ENCODE measurements at regions not wholly inside any gene's neighbourhood (a gene's known extent, or its start where the extent isn't known, plus 50 kb on each side); places are given as distances from the start of the nearest gene placed in this dataset.

DNA sequence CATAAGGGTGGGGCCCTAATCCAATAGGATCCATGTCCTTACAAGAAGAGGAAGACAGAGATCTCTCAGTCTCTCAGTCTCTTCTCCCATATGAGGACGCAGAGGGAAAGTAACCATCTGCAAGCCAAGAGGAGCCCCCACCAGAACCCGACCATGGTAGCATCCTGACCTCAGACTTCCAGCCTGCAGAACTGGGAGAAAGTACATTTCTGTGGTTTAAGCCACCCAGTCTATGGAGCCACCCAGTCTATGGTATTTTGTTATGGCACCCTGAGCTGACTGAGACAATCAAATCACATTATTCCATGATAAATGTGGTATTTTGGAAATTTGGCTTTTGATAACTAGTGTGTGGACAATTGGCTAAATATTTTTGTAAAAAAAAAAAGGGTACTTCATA, 101.5 kb upstream of the TMC3 start:
- Mint-ChIP-seq H3K36me3 (ENCODE audit: insufficient read depth) (no peaks in the 10 kb centered on the region), H3K9me3 (ENCODE audit: low read depth) (no peaks in the 10 kb centered on the region), H3K27ac (no peak overlapping the region), H3K4me3 (ENCODE audit: low read depth) (no peak overlapping the region), H3K27me3 (peaks cover 5% of the 10 kb centered on the region), H3K4me1 (ENCODE audit: low read depth) (no peaks in the 10 kb centered on the region)
- TF ChIP-seq, protein P1, sequence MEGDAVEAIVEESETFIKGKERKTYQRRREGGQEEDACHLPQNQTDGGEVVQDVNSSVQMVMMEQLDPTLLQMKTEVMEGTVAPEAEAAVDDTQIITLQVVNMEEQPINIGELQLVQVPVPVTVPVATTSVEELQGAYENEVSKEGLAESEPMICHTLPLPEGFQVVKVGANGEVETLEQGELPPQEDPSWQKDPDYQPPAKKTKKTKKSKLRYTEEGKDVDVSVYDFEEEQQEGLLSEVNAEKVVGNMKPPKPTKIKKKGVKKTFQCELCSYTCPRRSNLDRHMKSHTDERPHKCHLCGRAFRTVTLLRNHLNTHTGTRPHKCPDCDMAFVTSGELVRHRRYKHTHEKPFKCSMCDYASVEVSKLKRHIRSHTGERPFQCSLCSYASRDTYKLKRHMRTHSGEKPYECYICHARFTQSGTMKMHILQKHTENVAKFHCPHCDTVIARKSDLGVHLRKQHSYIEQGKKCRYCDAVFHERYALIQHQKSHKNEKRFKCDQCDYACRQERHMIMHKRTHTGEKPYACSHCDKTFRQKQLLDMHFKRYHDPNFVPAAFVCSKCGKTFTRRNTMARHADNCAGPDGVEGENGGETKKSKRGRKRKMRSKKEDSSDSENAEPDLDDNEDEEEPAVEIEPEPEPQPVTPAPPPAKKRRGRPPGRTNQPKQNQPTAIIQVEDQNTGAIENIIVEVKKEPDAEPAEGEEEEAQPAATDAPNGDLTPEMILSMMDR (IDR thresholded peaks at IDR 0.05; ENCODE audit: unreplicated experiment): no peak
- DNase-seq (ENCODE audit: low spot score, unreplicated experiment): no peak

DNA sequence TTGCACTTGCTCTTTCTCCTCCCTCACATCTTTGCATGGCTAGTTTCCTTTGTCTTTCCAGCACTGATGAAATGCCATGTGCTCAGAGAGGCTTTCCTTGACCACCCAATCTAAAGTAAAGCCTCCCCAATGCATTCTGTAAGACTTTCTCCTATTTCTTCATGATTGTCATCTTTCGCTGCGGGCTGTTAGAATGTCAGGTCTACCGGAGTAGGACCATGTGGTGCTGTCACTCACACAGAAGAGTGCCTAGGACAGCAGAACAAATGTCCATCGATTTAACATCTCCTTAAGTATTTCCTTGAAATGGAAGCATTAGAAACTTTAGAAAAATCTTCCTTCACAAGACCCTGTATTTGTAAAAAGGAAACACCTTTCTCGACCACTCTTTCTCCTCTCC, 99.9 kb upstream of the TMC3 start:
- Mint-ChIP-seq H3K36me3 (ENCODE audit: insufficient read depth) (no peaks in the 10 kb centered on the region), H3K27me3 (peaks cover 5% of the 10 kb centered on the region), H3K4me1 (ENCODE audit: low read depth) (no peaks in the 10 kb centered on the region), H3K27ac (no peak overlapping the region), H3K4me3 (ENCODE audit: low read depth) (no peak overlapping the region), H3K9me3 (ENCODE audit: low read depth) (no peaks in the 10 kb centered on the region)
- TF ChIP-seq, protein P1 (IDR thresholded peaks at IDR 0.05; ENCODE audit: unreplicated experiment): no peak
- no peak for DNase-seq (ENCODE audit: low spot score, unreplicated experiment)

DNA sequence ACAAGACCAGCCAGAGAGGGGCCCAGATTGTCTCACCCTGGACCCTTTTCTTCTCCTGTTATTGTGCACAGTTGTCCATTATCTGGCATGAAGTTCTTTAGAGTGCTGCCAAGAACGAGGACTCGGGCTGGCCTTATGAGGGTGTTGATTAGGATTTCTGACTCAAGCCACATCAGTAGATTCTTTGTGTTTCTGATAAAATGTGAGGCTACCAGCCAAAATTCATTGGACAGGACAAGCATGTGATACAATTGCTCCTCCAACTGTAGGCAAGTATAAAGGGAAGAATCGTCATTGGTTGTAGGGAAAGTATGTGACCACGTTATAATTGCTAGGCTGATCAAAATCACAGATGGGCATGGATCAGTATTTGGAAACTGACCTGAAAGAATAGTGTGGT, 99.2 kb upstream of the TMC3 start:
- Mint-ChIP-seq H3K27me3 (peaks cover 5% of the 10 kb centered on the region), H3K4me3 (ENCODE audit: low read depth) (no peak overlapping the region), H3K4me1 (ENCODE audit: low read depth) (no peaks in the 10 kb centered on the region), H3K36me3 (ENCODE audit: insufficient read depth) (no peaks in the 10 kb centered on the region), H3K9me3 (ENCODE audit: low read depth) (no peaks in the 10 kb centered on the region), H3K27ac (no peak overlapping the region)
- no peak for DNase-seq (ENCODE audit: low spot score, unreplicated experiment)
- TF ChIP-seq, protein P1 (IDR thresholded peaks at IDR 0.05; ENCODE audit: unreplicated experiment): no peak

DNA sequence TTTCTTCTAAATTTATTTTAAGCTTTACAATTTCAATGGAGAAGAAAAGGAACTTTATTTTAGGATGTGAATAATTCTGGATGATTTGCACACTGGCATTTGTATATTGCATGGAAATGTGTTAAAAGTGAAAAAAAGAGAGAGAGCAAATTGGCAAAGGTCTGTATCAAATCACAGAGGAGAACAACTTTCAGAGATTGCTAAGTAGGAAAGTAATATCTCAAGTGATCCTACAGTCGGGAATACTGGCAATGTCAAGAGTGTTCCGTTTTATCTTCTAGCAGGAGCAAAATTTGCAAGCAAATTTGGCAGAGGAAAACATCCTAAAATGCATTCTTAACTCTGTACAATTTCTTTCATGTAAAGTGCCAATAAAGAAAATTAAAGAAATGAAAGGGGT, 97.1 kb upstream of the TMC3 start:
- Mint-ChIP-seq H3K27ac (no peak overlapping the region), H3K27me3 (peaks cover 5% of the 10 kb centered on the region), H3K9me3 (ENCODE audit: low read depth) (peaks cover 3% of the 10 kb centered on the region), H3K4me1 (ENCODE audit: low read depth) (no peaks in the 10 kb centered on the region), H3K36me3 (ENCODE audit: insufficient read depth) (no peaks in the 10 kb centered on the region), H3K4me3 (ENCODE audit: low read depth) (no peak overlapping the region)
- DNase-seq (ENCODE audit: low spot score, unreplicated experiment): no peak
- TF ChIP-seq, protein P1 (IDR thresholded peaks at IDR 0.05; ENCODE audit: unreplicated experiment): no peak

DNA sequence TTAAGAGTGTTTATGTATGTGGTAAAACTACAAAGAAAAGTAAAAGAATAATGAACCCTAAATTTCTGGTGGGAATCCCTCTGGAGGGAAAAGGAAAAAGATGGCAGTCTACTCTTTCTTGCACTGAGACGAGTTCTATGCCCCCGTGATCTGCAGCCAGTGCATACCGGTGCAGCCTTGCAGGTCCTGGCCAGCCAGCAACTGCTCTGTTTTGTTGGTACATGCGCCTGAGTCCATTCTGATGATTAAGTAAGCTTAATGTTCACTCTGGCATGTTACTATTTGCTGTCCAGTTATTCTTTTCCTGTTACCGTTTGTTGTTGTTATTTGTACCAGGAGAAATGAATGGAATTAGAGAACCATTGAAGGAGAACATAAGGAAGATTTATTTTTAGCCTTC, 95.1 kb upstream of the TMC3 start:
- H3K27ac Mint-ChIP-seq: no peak overlapping the region
- no peak overlapping the region for H3K4me3 Mint-ChIP-seq (ENCODE audit: low read depth)
- peaks cover 15% of the 10 kb centered on the region for H3K9me3 Mint-ChIP-seq (ENCODE audit: low read depth)
- H3K36me3 Mint-ChIP-seq (ENCODE audit: insufficient read depth): no peaks in the 10 kb centered on the region
- H3K27me3 Mint-ChIP-seq: peaks cover 5% of the 10 kb centered on the region
- TF ChIP-seq, protein P1 (IDR thresholded peaks at IDR 0.05; ENCODE audit: unreplicated experiment): no peak
- DNase-seq (ENCODE audit: low spot score, unreplicated experiment): no peak
- H3K4me1 Mint-ChIP-seq (ENCODE audit: low read depth): no peaks in the 10 kb centered on the region
